ENCODE measurements at regions not wholly inside any gene's neighbourhood (a gene's known extent, or its start where the extent isn't known, plus 50 kb on each side); places are given as distances from the start of the nearest gene placed in this dataset.
"Not testable (repeated sequence)": the region's sequence is repeated elsewhere in the genome, so short reads cannot be mapped to it uniquely, and the experiment has no call there.

GRCh38 chr4:93911671-93912070 lies 83.1 kb downstream of the ATOH1 start:
- Histone ChIP-seq H3K9ac (ENCODE audit: insufficient read depth in 1 of 2, low read length in 2 of 2) (no peak overlapping the region), H3K4me3 (no peak overlapping the region), H3K9me3 (ENCODE audit: control insufficient read depth in 4 of 4, insufficient read depth in 3 of 4, low read length in 3 of 4) (no peaks in the 10 kb centered on the region), H3K36me3 (ENCODE audit: control insufficient read depth in 4 of 4, insufficient read depth in 4 of 4, low read length in 4 of 4) (no peaks in the 10 kb centered on the region), H3K4me1 (ENCODE audit: control insufficient read depth in 5 of 5, insufficient read depth in 5 of 5, low read length in 5 of 5) (no peaks in the 10 kb centered on the region), H3K27me3 (ENCODE audit: control insufficient read depth in 3 of 3, insufficient read depth in 3 of 3, low read length in 2 of 3) (no peaks in the 10 kb centered on the region), H3K27ac (ENCODE audit: low read depth in 1 of 2, low read length in 1 of 2) (no peak overlapping the region)
- WGBS, 2 donors = 95% methylated on average over 2 of the region's 2 CpGs
- no peak for TF ChIP-seq CTCF (IDR thresholded peaks at IDR 0.05; ENCODE audit: control extremely low read depth, extremely low read depth)
- DNase-seq = no peak
- no peak for ATAC-seq (ENCODE audit: insufficient read depth, low FRiP score)

- H3K36me3 ChIP-seq (ENCODE audit: control insufficient read depth in 4 of 4, insufficient read depth in 4 of 4, low read length in 4 of 4) = no peaks in the 10 kb centered on the region
- no peaks in the 10 kb centered on the region for H3K9me3 ChIP-seq (ENCODE audit: control insufficient read depth in 4 of 4, insufficient read depth in 3 of 4, low read length in 3 of 4)
- no peak for DNase-seq
- no peak for TF ChIP-seq CTCF (IDR thresholded peaks at IDR 0.05; ENCODE audit: control extremely low read depth, extremely low read depth)
- H3K27ac ChIP-seq (ENCODE audit: low read depth in 1 of 2, low read length in 1 of 2) = no peak overlapping the region
- ATAC-seq (ENCODE audit: insufficient read depth, low FRiP score) = no peak
- 83 to 91% methylated on average over 2 of the region's 2 CpGs for WGBS, 2 donors
- no peaks in the 10 kb centered on the region for H3K4me1 ChIP-seq (ENCODE audit: control insufficient read depth in 5 of 5, insufficient read depth in 5 of 5, low read length in 5 of 5)
- H3K27me3 ChIP-seq (ENCODE audit: control insufficient read depth in 3 of 3, insufficient read depth in 3 of 3, low read length in 2 of 3) = no peaks in the 10 kb centered on the region
- no peak overlapping the region for H3K9ac ChIP-seq (ENCODE audit: insufficient read depth in 1 of 2, low read length in 2 of 2)
- H3K4me3 ChIP-seq = no peak overlapping the region
Measured at GRCh38 chr4:93912146-93912545, 83.6 kb downstream of the ATOH1 start.

- no peak for TF ChIP-seq CTCF (IDR thresholded peaks at IDR 0.05; ENCODE audit: control extremely low read depth, extremely low read depth)
- no peak overlapping the region for H3K4me3 ChIP-seq
- no peak overlapping the region for H3K27ac ChIP-seq (ENCODE audit: low read depth in 1 of 2, low read length in 1 of 2)
- peaks cover 0 to 1% (median 0%) of the 10 kb centered on the region in 4 donors for H3K9me3 ChIP-seq (ENCODE audit: control insufficient read depth in 4 of 4, insufficient read depth in 3 of 4, low read length in 3 of 4)
- ATAC-seq (ENCODE audit: insufficient read depth, low FRiP score) = no peak
- no peaks in the 10 kb centered on the region for H3K4me1 ChIP-seq (ENCODE audit: control insufficient read depth in 5 of 5, insufficient read depth in 5 of 5, low read length in 5 of 5)
- no peaks in the 10 kb centered on the region for H3K36me3 ChIP-seq (ENCODE audit: control insufficient read depth in 4 of 4, insufficient read depth in 4 of 4, low read length in 4 of 4)
- WGBS, 2 donors = 59 to 69% methylated on average over 2 of the region's 2 CpGs
- DNase-seq = no peak
- no peak overlapping the region for H3K9ac ChIP-seq (ENCODE audit: insufficient read depth in 1 of 2, low read length in 2 of 2)
- no peaks in the 10 kb centered on the region for H3K27me3 ChIP-seq (ENCODE audit: control insufficient read depth in 3 of 3, insufficient read depth in 3 of 3, low read length in 2 of 3)
Measured at GRCh38 chr4:93918856-93919255, 90.3 kb downstream of the ATOH1 start.

- H3K27ac ChIP-seq (ENCODE audit: low read depth in 1 of 2, low read length in 1 of 2); H3K9me3 ChIP-seq (ENCODE audit: control insufficient read depth in 4 of 4, insufficient read depth in 3 of 4, low read length in 3 of 4); ATAC-seq (ENCODE audit: insufficient read depth, low FRiP score); H3K36me3 ChIP-seq (ENCODE audit: control insufficient read depth in 4 of 4, insufficient read depth in 4 of 4, low read length in 4 of 4); H3K9ac ChIP-seq (ENCODE audit: insufficient read depth in 1 of 2, low read length in 2 of 2); DNase-seq; H3K27me3 ChIP-seq (ENCODE audit: control insufficient read depth in 3 of 3, insufficient read depth in 3 of 3, low read length in 2 of 3); H3K4me1 ChIP-seq (ENCODE audit: control insufficient read depth in 5 of 5, insufficient read depth in 5 of 5, low read length in 5 of 5); H3K4me3 ChIP-seq: not testable (repeated sequence)
- WGBS, 2 donors = 87 to 95% methylated on average over 2 of the region's 2 CpGs
Measured at GRCh38 chr4:93923570-93923969, 95.0 kb downstream of the ATOH1 start.
